ENCODE measurements at regions not wholly inside any gene's neighbourhood (a gene's known extent, or its start where the extent isn't known, plus 50 kb on each side); places are given as distances from the start of the nearest gene placed in this dataset.
A peak's percentile ranks its signal among the peaks of the same experiment; 100 is the strongest.

- H3K4me1 ChIP-seq, result no peaks in the 10 kb centered on the region
- no peak for DNase-seq
- H3K36me3 ChIP-seq, result no peaks in the 10 kb centered on the region
- intact Hi-C loops (cut with DNase I), result no loop called here
- H3K9ac ChIP-seq (ENCODE audit: low read depth in 2 of 2, low read length in 2 of 2), result no peak overlapping the region
- H3K9me3 ChIP-seq, result no peaks in the 10 kb centered on the region
- no peaks in the 10 kb centered on the region for H3K27me3 ChIP-seq
- no peak overlapping the region for H3K4me3 ChIP-seq
- no peak overlapping the region for H3K27ac ChIP-seq
- no peak for TF ChIP-seq CTCF (IDR thresholded peaks at IDR 0.05)
Measured at GRCh38 chr5:2566284-2566683, 185.2 kb downstream of the IRX2 start.

GRCh38 chr5:2565147-2565546 lies 186.3 kb downstream of the IRX2 start:
- Histone ChIP-seq H3K9ac (ENCODE audit: low read depth in 2 of 2, low read length in 2 of 2) (no peak overlapping the region), H3K9me3 (no peaks in the 10 kb centered on the region), H3K27ac (no peak overlapping the region), H3K4me1 (no peaks in the 10 kb centered on the region), H3K36me3 (no peaks in the 10 kb centered on the region), H3K27me3 (no peaks in the 10 kb centered on the region), H3K4me3 (no peak overlapping the region)
- DNase-seq, result no peak
- no peak for TF ChIP-seq CTCF (IDR thresholded peaks at IDR 0.05)
- intact Hi-C loops (cut with DNase I), result no loop called here

GRCh38 chr5:2563046-2563445 lies 188.4 kb downstream of the IRX2 start:
- H3K4me3 ChIP-seq, result no peak overlapping the region
- H3K27ac ChIP-seq, result no peak overlapping the region
- H3K9me3 ChIP-seq, result peaks cover 2% of the 10 kb centered on the region
- no peak overlapping the region for H3K9ac ChIP-seq (ENCODE audit: low read depth in 2 of 2, low read length in 2 of 2)
- no peak for TF ChIP-seq CTCF (IDR thresholded peaks at IDR 0.05)
- no peaks in the 10 kb centered on the region for H3K36me3 ChIP-seq
- peak; percentile 6 for DNase-seq
- no peaks in the 10 kb centered on the region for H3K27me3 ChIP-seq
- no peaks in the 10 kb centered on the region for H3K4me1 ChIP-seq
- intact Hi-C loops (cut with DNase I), result no loop called here

GRCh38 chr5:2562036-2562435 lies 189.4 kb downstream of the IRX2 start:
- Histone ChIP-seq H3K36me3 (no peaks in the 10 kb centered on the region), H3K4me1 (no peaks in the 10 kb centered on the region), H3K27me3 (no peaks in the 10 kb centered on the region), H3K4me3 (no peak overlapping the region), H3K9ac (ENCODE audit: low read depth in 2 of 2, low read length in 2 of 2) (no peak overlapping the region), H3K9me3 (peaks cover 3% of the 10 kb centered on the region), H3K27ac (no peak overlapping the region)
- intact Hi-C loops (cut with DNase I), result no loop called here
- no peak for TF ChIP-seq CTCF (IDR thresholded peaks at IDR 0.05)
- no peak for DNase-seq

GRCh38 chr5:2560435-2560834 lies 191.0 kb downstream of the IRX2 start:
- Histone ChIP-seq H3K27me3 (no peaks in the 10 kb centered on the region), H3K9me3 (peaks cover 3% of the 10 kb centered on the region), H3K4me3 (no peak overlapping the region), H3K9ac (ENCODE audit: low read depth in 2 of 2, low read length in 2 of 2) (no peak overlapping the region), H3K36me3 (no peaks in the 10 kb centered on the region), H3K27ac (no peak overlapping the region), H3K4me1 (no peaks in the 10 kb centered on the region)
- TF ChIP-seq CTCF (IDR thresholded peaks at IDR 0.05), result no peak
- DNase-seq, result no peak
- intact Hi-C loops (cut with DNase I), result no loop called here

- H3K36me3 ChIP-seq, result no peaks in the 10 kb centered on the region
- peak; percentile 7 for DNase-seq
- H3K9me3 ChIP-seq, result peaks cover 3% of the 10 kb centered on the region
- intact Hi-C loops (cut with DNase I), result no loop called here
- no peak for TF ChIP-seq CTCF (IDR thresholded peaks at IDR 0.05)
- H3K27ac ChIP-seq, result no peak overlapping the region
- no peak overlapping the region for H3K9ac ChIP-seq (ENCODE audit: low read depth in 2 of 2, low read length in 2 of 2)
- H3K27me3 ChIP-seq, result no peaks in the 10 kb centered on the region
- H3K4me1 ChIP-seq, result no peaks in the 10 kb centered on the region
- H3K4me3 ChIP-seq, result no peak overlapping the region
Measured at GRCh38 chr5:2557435-2557834, 194.0 kb downstream of the IRX2 start.

Data from colonic mucosa (tissue), 4 donors.